GM18873 (cell line): ENCODE measurements at regions not wholly inside any gene's neighbourhood (a gene's known extent, or its start where the extent isn't known, plus 50 kb on each side); places are given as distances from the start of the nearest gene placed in this dataset.

Source experiments
- ATAC-seq: cut with Tn5 transposase; IDR thresholded peaks from one replicate; pipeline ENCODE4 v1.9.1; 2021; ENCODE audit warnings: mild to moderate bottlenecking, moderate library complexity, moderate number of reproducible peaks; ENCODE audit not compliant: unreplicated experiment, low FRiP score

- no peak for ATAC-seq
Measured at GRCh38 chr4:100086766-100087431, 103.4 kb downstream of the DDIT4L start.

GRCh38 chr4:100084892-100085291, 105.4 kb downstream of the DDIT4L start:
- ATAC-seq = no peak

GRCh38 chr4:100083289-100083688, 107.0 kb downstream of the DDIT4L start:
- no peak for ATAC-seq

- no peak for ATAC-seq
Measured at GRCh38 chr4:100082852-100083251, 107.4 kb downstream of the DDIT4L start.

GRCh38 chr4:100081491-100081890, 108.8 kb downstream of the DDIT4L start:
- no peak for ATAC-seq

GRCh38 chr4:100079264-100079663, 111.0 kb downstream of the DDIT4L start:
- ATAC-seq = no peak

GRCh38 chr4:100076753-100077152, 113.5 kb downstream of the DDIT4L start:
- no peak for ATAC-seq

GRCh38 chr4:100075486-100076270, 114.6 kb downstream of the DDIT4L start:
- no peak for ATAC-seq

GRCh38 chr4:100075056-100075455, 115.2 kb downstream of the DDIT4L start:
- ATAC-seq = no peak

- ATAC-seq = no peak
Measured at GRCh38 chr4:100071506-100071905, 118.8 kb downstream of the DDIT4L start.

- no peak for ATAC-seq
Measured at GRCh38 chr4:100070868-100071267, 119.4 kb downstream of the DDIT4L start.

GRCh38 chr4:100069207-100069606, 119.1 kb upstream of the H2AZ1 start:
- ATAC-seq = no peak

- ATAC-seq = no peak
Measured at GRCh38 chr4:100067255-100067654, 117.2 kb upstream of the H2AZ1 start.

- ATAC-seq = no peak
Measured at GRCh38 chr4:100063355-100063754, 113.3 kb upstream of the H2AZ1 start.

- no peak for ATAC-seq
Measured at GRCh38 chr4:100062921-100063320, 112.8 kb upstream of the H2AZ1 start.

GRCh38 chr4:100061835-100062234, 111.8 kb upstream of the H2AZ1 start:
- no peak for ATAC-seq

- ATAC-seq = peak; percentile 67
Measured at GRCh38 chr4:100060765-100061416, 110.8 kb upstream of the H2AZ1 start.

GRCh38 chr4:100059467-100059866, 109.4 kb upstream of the H2AZ1 start:
- ATAC-seq = no peak

- no peak for ATAC-seq
Measured at GRCh38 chr4:100056701-100057100, 106.6 kb upstream of the H2AZ1 start.

- ATAC-seq = no peak
Measured at GRCh38 chr4:100054071-100054470, 104.0 kb upstream of the H2AZ1 start.

- no peak for ATAC-seq
Measured at GRCh38 chr4:100049872-100050271, 99.8 kb upstream of the H2AZ1 start.
